NCI-H2107 treated with DMSO at 0.1 percent for 48 hours (cell line): ENCODE measurements at regions not wholly inside any gene's neighbourhood (a gene's known extent, or its start where the extent isn't known, plus 50 kb on each side); places are given as distances from the start of the nearest gene placed in this dataset.

Experiments
- DNase-seq: peaks from one replicate; lab custom pipeline; 2025; ENCODE audit not compliant: unreplicated experiment; lab: John Stamatoyannopoulos, UW

DNA sequence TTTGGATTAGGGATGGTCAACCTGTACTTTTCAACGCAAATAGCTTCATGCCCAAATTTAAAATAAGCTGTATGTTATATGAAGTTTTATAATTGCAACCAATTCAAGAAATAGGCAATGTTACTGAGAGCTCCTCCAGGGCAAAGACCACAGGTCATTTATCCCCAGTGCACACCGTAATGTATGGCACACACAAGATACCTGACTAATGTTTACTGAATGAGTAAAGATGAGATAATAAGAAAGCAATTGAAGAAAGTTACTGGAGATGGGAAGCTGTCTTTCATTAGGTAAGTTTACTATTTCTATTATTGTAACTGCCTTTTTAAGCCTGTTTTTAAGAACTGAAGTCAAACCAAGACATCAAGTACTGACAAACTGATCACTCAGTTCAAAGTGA lies 184.5 kb upstream of the VRK2 start:
- no peak for DNase-seq

DNA sequence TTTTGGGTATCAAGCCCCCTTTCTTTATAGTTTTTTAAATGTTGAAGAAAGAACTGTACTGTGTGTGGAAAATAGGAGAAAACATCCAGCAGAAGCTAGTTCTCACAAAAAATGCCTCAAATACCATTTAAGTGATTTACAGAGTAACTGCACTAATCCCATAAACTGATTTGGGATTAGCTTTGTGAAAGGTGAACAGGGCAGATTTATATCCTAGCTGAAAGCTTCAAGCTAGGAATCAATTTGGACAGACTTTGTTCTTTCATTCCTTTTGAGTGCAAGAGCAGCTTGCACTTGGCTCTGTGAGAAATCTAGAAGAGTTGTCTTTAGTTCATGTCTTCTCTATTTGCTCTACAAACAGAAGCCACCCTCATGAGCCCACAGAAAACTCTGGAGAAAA lies 183.9 kb upstream of the VRK2 start:
- DNase-seq = no peak

DNA sequence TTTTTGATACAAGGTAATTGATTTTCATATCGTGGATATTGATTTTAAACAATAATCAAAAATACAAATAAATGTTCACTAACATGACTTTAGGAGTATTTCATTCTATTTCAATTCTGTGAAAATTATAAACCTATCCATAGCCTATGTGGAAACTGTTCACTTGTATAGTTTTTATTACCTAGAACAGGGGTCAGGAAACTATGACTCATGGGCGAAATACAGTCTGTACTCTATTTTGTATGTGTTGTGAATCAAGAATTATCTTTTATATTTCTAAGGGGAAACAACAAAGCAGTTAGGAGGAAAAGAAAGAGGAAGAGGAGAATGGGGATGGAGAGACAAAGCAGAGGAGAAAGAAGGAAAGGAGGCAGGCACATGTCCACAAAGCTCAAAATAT lies 181.7 kb upstream of the VRK2 start:
- no peak for DNase-seq

DNA sequence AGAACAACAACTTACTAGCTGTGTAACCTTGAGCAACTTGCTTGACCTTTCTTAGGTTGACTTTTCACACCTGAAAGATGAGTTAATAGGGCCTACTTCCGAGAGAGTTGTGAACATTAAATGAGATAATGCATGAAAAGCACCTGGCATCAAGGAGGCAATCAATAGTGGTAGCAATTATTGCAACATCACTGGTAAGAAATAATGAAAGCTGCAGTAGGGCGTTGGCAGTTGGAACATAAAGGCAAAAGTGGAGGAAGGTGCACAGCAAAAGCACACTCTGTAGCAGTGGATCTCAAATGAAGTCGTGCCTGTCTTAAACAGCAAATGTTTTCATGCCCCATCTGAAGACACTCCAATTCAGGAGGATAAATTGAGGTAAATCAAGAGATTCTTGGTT lies 178.9 kb upstream of the VRK2 start:
- DNase-seq = no peak

DNA sequence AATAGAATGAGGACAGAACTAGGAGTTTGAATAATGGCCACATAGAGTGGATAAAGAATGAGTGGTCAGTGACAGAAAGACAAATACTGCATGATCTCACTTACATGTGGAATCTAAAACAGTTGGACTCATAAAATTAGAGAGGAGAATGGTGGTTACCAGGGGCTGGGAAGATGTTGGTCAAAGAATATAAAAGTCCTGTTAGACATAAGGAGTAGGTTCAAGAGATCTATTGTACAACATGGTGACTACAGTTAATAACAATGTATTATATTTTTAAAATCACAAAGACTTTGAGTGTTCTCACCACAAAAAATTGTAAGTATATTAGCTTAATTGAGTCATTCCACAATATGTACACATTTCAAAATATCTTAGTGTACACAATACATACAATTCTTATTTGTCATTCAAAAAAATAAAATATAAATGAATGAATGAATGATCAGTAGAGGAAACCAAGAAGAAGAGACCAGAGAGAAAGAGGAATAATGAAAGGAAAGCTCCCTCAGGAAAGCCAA lies 177.9 kb upstream of the VRK2 start:
- no peak for DNase-seq

DNA sequence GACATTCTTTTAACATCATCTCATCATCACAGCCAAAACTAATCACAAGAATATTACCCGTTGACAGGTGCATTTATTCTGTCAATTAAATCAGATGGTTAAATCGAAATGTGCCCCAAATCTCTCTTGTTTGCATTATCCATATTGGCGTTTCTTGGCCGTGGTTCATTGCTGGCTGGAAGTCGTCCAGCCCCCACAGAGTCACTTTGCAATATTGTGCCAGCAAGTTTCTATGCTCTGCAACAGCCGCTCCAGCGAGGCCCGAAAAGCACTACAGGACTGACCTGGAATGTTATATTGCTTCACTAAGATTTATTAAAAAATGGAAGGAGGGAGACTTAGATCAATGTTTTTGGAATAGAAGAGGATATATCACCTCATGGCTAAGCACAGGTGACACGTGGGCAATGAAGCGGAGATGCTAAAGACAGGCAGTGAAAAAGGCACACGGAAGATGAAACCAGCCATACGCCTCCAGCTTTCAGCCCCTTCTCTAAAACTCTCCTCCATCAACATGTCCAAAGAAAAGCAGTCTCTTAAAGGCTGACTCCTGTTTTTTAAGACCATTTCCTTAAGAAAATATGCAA lies 176.8 kb upstream of the VRK2 start:
- DNase-seq = peak; percentile 37

DNA sequence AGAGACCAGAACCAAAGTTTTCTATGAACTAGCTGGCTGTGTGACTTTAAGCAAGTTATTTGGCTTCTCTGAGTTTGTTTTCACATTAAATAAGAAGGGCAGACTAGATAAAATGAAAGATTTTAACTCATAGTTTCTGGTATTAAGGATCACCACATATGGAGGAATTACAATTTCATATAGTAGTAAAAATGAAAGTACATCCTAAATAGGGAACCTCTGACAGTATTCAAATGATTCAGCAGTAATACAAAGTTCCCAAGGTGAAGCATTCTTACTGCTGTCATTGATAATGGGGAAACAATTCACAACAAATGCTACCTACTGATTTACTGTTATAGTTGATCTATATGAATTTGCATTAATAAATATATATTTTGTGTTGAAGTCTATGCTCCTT lies 170.3 kb upstream of the VRK2 start:
- DNase-seq = no peak

DNA sequence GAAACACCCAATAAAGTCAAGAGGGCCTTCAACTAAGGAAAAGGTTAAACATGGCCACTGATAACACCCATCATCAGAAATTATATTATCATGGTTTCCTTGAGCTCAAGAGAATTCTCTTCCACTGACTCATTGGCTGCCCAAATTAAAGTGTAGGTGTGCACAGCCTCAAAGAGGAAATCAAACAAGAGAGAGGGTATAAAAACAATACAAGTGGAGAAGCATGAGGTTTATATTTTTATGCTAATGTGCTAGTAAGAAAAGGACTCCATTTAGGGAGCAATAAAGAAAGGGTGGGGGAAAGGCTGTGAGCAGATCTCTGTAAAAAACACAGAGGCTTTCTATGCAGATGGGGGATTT lies 168.8 kb upstream of the VRK2 start:
- DNase-seq = peak; percentile 94

DNA sequence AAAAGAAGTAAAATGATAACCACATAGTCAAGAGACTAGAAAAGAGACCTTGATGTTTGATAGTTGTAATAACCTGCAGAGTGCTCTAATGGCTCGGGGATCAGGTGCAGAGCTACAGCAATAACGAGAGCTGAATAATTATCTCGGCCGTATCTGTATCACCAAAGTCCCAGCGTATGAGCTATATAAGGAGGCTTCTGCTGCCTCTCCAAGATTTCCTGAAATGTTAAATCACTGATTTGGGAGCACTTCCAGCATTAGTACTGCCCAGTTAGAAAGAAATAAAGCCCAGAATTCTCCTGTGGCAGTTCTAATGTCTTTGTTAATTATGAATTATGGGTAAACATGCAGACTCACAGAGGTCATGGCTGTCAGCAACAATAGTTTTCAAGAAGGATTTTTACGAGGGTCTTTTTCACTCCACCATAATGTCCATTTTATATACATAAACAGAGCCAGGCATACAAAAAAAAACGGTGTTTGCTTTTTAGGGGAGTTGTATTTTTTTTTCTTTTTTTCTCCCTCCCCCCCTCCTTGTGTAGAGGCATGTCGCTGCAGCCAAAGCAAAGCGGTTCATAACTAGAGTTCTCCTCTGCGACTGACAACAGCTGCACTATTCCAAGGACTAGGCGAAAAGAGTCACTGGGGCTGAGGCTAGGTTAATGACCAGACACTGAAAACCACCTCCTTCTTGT lies 168.3 kb upstream of the VRK2 start:
- DNase-seq = peak; percentile 44

DNA sequence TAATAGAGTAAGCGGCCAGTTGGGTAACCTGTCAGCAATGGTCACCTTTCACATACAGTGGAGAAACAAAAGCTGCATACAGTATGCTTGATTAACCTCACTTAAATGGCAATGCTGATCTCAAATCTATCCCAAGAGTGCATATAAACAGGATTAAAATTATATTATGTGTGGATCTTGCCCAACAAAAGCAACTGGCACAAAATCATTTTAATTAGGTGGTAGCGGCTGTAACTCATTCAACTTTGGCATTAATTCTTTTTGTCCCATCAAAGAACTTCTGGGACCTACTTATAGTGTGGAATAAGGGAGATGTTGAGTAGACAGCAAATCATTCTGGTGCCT lies 167.8 kb upstream of the VRK2 start:
- peak; percentile 44 for DNase-seq

DNA sequence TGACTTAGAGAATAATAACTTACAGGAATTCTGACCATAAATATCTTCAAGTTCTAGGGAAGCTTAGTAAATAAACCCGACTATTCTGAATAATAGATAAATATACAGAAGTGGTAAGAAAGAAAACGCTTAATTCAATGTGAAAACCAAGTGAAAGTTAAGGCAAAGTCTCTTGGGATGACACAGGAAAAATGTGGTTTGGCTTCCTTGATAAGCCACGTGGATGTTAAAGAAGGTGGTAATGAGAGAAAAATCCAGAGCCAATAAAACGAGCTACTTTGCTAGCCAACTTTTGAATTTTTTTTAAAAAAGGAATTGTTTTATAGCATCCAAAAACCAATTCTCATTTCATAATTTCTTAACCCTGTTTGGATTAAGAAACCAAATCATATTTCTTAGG lies 166.2 kb upstream of the VRK2 start:
- DNase-seq = no peak

DNA sequence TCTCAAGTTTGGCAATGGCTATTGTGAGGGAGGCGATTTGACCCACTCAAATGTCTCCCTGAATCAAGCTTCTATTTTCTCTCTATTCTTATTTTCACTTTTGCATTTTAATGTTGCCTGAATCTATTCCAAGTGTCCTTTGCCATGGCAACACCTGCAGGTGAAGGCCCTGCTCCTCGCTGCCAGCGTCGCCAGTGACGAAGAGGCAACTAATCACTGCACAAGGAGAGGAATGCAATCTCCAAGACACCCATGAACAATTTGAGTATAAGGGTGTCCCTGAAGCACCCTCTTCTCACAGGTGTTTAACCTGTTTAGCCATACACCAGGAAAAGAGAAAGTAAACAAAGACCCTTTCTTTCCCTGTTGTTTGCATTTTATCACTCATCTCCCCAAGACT lies 165.6 kb upstream of the VRK2 start:
- DNase-seq = peak; percentile 72

DNA sequence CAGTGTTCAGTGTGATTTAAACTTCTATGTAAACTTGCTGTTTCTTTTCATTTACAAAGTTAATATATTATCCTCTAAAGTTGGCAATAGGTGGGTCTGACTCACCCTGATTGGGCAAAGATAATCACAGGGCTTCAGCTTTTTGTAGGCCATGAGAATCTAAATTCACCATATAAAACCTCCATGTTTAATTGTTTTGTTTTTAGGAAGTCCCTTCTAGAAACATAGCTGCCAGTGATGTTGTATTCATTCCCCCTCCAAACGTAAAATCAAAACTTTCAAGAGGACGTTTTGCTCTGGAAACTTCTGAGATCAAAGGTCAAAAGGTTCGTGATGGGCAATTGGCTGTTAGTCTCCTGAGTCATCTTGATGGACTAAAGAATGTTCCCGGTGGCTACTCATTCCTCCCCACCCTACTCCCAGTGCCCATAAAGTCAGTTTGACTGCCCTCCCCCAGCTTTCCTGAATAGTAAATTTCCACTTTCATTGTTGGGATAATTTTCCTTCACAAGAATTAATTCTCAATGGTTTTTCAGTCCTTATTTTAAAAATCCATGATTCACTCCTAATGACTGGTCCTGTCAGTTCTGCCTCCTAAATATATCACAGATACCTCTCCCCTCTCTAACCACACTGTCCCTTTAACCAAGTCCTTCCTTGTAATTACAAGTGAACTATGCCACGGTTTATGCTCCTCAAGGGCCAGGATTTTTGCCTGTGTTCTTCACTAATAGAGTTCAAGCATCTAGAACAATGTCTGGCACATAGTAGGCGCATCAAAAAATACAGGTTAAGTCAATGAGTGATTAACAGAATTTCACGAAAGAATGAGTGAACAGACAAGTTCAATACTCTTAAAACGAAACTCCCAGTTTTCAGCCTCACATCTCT lies 164.4 kb upstream of the VRK2 start:
- peak; percentile 74 for DNase-seq

DNA sequence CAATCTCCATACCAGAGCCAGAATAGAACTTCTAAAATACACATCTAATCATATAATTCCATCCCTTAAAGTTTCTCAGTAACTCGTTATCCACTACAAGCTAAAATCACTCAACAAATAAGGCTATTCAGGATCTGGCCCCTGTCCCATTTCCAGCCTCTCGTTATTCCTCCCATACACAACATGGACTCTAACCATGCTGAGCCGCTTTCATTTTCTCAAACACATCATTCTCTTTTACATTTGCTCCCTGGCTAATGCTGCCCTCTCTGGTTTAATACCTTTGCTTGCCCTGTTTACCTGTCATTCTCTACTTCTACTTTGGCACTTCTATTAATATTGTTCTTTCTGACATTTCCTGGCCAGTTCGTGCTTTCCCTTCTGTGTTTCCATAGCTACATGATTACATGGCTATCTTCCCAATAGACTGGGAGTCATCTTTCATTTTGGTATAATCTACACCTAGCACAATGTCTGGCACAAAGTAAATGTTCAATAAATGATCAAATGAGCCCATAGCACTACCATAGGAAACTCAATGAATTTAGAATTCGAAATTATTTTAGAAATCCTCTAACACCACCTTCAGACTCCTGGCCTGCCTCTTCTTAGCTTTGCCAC lies 163.6 kb upstream of the VRK2 start:
- peak; percentile 76 for DNase-seq

DNA sequence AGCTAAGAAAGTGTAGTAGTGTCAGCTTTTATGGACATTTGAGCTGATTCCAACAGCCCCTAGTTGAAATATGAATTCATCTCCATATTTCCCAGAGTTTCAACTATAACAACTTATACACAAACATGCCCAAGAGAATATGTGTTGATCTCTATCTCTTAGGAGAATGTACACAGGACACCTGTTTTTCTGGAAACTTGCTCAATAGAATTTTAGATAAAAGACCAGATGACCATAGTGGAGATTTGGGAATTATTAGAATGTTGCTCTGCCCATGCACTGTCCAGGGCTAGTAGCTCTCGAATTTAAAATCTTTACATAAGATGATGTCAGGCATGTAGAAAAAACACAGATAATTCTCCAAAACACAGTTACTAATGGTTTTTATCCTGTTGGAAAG lies 162.3 kb upstream of the VRK2 start:
- peak; percentile 64 for DNase-seq

DNA sequence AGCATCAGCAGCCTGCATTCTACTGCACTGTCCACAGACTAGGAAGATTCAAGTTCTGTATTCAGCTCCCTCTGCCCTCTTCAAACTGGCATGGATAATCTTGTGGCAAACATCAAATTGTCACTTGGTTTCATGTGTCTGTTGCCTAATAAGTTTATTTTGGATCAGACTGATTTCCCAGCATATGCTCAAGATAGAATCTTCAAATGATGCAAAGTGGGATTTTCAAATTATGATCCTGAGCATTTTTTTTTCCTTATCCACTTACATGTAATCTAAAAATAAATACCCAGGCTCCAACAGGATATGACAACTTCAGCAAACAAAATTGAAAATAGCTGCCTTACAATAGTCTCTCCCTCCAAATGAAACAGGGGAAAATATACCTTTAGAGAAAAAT lies 160.9 kb upstream of the VRK2 start:
- peak; percentile 71 for DNase-seq

DNA sequence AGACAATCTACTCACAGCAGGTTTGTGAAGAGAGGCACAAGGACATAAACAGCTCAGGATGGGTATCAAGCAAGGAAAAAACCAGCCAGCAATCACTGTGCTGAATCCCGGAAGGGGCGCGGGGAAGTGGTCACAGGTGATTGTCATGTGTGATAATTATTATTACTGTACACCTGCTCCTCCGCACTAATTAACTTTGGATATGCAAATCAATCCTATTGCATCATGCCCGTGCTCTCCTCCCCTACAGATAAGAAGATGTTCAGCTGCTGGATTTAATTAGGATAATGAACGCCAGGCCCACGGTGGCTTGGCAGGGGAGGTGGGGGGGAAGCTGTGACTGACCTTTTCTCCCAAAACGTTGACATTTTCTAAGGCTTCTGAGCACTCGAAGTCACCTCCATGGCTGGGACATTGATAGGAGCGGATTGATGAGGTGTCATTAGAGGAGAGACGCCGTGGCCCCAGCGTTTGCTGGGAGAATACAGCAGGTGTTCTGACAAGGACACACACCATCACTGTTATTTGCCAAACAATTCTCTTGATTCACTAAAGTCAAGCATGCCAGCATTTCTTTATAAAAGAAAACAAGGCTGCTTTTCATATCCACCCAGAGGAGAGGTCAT lies 160.3 kb upstream of the VRK2 start:
- peak; percentile 86 for DNase-seq

DNA sequence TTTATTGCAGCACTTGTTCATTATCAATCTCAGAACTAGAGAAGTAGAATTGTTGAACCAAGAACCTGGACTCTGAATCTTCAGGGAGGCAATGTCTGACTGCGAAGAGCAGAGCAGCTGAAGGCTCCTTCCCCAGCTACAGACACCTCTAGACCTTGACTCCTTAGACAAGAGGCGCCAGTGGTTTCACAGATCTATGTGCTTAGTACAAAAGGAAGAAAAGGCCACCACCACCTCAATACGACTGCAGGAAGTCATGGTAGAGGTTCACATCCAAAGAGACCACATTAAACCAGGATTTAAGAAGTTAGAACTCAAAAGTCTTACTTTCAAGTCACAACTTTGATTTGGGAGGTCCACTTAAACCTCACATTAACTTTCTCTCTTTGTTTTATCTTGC lies 158.1 kb upstream of the VRK2 start:
- DNase-seq = no peak

DNA sequence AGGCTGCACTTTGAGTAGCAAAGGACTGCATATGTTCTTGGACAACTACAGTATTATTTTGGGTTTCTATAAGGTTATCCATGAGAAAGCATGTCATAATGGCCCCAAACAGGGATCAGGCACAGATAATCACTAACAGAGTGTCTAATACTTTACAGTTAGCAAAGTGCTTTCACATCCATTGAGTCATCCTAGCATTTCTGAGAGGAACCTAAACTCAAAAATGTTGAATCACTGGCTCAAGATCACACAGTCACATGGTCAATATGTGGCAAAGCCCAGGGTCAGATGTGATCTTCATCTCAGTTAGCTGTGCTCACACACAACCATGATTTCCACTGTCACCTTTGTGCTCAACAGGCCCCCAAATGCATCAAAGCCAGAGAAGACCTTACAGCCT lies 156.1 kb upstream of the VRK2 start:
- DNase-seq = no peak

DNA sequence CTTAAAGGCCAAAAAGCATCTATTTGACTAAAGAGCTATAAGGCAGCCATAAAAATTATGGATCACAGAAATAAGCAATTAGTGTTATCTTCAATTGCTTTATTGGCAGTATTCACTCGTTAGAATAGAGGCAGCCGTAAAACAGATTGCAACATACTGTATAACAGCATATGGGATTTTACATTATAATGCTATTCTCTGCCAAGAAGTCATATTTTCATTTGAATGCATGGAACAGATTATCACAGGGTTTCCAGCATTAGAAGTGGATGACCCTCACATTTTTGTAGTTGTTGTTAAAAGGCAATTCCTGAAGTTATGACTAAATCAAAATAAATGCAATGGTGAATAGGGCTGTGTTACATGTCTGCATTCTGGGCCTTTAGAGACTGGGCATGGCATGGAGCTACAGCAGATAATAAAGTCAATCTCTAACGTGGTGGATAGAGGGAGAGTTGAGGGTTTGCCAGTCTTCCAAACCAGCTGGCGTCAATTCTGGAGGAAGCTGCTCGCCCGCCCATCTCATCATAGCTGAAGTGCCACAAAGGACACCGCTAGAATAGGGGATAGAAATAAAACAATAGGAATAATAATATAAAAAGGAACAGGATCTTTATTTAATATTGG lies 155.4 kb upstream of the VRK2 start:
- no peak for DNase-seq

DNA sequence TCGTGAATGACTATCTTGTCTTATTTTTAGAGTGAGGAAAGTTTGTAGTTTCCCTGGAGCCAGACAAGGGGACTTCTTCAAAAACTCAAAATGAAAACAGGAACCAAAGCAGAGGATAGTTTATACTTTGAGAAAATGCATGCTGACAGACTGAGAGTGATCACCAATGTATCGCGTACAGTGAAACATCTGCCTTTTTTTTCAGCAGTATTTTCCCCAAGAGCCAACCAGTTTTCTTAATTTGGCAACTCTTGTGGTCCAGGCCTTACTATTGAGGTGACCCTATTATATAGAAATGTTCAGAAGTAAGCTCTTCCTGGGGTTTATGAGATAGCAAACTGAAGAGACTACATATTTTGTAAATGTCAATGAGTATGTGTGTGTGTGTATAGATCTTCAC lies 153.7 kb upstream of the VRK2 start:
- DNase-seq = no peak
